Suppressor macrophage treated with lipopolysaccharide for 1 hour (primary cell): ENCODE measurements at regions not wholly inside any gene's neighbourhood (a gene's known extent, or its start where the extent isn't known, plus 50 kb on each side); places are given as distances from the start of the nearest gene placed in this dataset.
"Not testable (repeated sequence)": the region's sequence is repeated elsewhere in the genome, so short reads cannot be mapped to it uniquely, and the experiment has no call there.

ENCODE experiments used
- DNase-seq, 3 donors: peaks; one replicate each; pipeline ENCODE4 v3.0.0-alpha.2; 2020 to 2022

- not testable (repeated sequence) for DNase-seq
These were observed 5507.7 kb upstream of the TPTE start for GRCh38 chr21:5013455-5014304.

GRCh38 chr21:5015187-5015586 is 5506.2 kb upstream of the TPTE start:
- not testable (repeated sequence) for DNase-seq

GRCh38 chr21:5019120-5019519 is 5502.3 kb upstream of the TPTE start:
- not testable (repeated sequence) for DNase-seq

GRCh38 chr21:5021815-5022214 is 5499.6 kb upstream of the TPTE start:
- DNase-seq = not testable (repeated sequence)

- not testable (repeated sequence) for DNase-seq
These were observed 5499.1 kb upstream of the TPTE start for GRCh38 chr21:5022254-5022653.

- DNase-seq = not testable (repeated sequence)
These were observed 5498.6 kb upstream of the TPTE start for GRCh38 chr21:5022748-5023147.

- not testable (repeated sequence) for DNase-seq
These were observed 5486.2 kb upstream of the TPTE start for GRCh38 chr21:5035147-5035546.

- not testable (repeated sequence) for DNase-seq
These were observed 5485.8 kb upstream of the TPTE start for GRCh38 chr21:5035587-5035986.

GRCh38 chr21:5037606-5038331 is 5483.6 kb upstream of the TPTE start:
- DNase-seq = not testable (repeated sequence)

- not testable (repeated sequence) for DNase-seq
These were observed 5481.5 kb upstream of the TPTE start for GRCh38 chr21:5039926-5040325.

- DNase-seq = not testable (repeated sequence)
These were observed 5478.8 kb upstream of the TPTE start for GRCh38 chr21:5042583-5042982.

- DNase-seq = not testable (repeated sequence)
These were observed 5476.6 kb upstream of the TPTE start for GRCh38 chr21:5044812-5045211.

- not testable (repeated sequence) for DNase-seq
These were observed 5469.9 kb upstream of the TPTE start for GRCh38 chr21:5051303-5052018.

GRCh38 chr21:5055027-5055754 is 5466.2 kb upstream of the TPTE start:
- DNase-seq = not testable (repeated sequence)

- not testable (repeated sequence) for DNase-seq
These were observed 5465.1 kb upstream of the TPTE start for GRCh38 chr21:5055996-5056962.

- DNase-seq = not testable (repeated sequence)
These were observed 5464.3 kb upstream of the TPTE start for GRCh38 chr21:5057077-5057476.

- not testable (repeated sequence) for DNase-seq
These were observed 5460.9 kb upstream of the TPTE start for GRCh38 chr21:5060364-5061083.

GRCh38 chr21:5064581-5065142 is 5456.7 kb upstream of the TPTE start:
- not testable (repeated sequence) for DNase-seq

GRCh38 chr21:5065240-5066211 is 5455.9 kb upstream of the TPTE start:
- DNase-seq = peak in 2 of 3 donors; percentile 77 to 88
